ENCODE measurements at regions not wholly inside any gene's neighbourhood (a gene's known extent, or its start where the extent isn't known, plus 50 kb on each side); places are given as distances from the start of the nearest gene placed in this dataset.

DNA sequence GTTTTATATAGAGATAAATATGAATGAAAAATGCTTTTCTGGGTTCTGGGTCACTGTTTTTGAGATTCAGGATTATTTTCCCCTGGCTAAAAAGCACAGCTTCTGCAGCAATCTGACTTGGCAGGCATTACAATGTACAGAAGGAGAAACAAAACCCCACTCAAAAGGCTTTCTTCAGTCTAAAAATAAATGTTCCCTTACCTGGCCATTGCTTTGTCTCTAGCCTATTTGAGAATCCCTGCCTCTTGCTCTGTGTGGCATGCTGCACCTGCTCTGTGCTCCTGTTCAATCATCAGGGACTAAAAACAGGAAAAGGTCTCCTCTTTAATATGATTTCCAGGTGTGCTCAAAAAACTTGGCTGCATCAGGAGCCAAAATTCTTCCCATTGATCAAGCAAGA is 187.4 kb upstream of the STAC start:
- Histone ChIP-seq H3K36me3 (ENCODE audit: insufficient read depth, low read length) (no peaks in the 10 kb centered on the region), H3K27ac (ENCODE audit: low read length) (no peak overlapping the region), H3K4me2 (ENCODE audit: low read depth, low read length, poor library complexity, severe bottlenecking) (no peak overlapping the region), H3K27me3 (ENCODE audit: low read length) (no peaks in the 10 kb centered on the region), H3K4me1 (ENCODE audit: low read length) (no peaks in the 10 kb centered on the region), H3K9ac (ENCODE audit: low read length) (no peak overlapping the region), H2AFZ (ENCODE audit: low read length) (no peak overlapping the region), H3K4me3 (ENCODE audit: low read length) (no peak overlapping the region), H3K9me3 (ENCODE audit: low read length) (no peaks in the 10 kb centered on the region), H3K9me2 (replicated peaks; ENCODE audit: insufficient read depth, low read length) (no peaks in the 10 kb centered on the region), H3K79me2 (ENCODE audit: low read length) (no peaks in the 10 kb centered on the region), H4K20me1 (ENCODE audit: insufficient read depth, low read depth, low read length) (no peaks in the 10 kb centered on the region)
- DNase-seq, result no peak

DNA sequence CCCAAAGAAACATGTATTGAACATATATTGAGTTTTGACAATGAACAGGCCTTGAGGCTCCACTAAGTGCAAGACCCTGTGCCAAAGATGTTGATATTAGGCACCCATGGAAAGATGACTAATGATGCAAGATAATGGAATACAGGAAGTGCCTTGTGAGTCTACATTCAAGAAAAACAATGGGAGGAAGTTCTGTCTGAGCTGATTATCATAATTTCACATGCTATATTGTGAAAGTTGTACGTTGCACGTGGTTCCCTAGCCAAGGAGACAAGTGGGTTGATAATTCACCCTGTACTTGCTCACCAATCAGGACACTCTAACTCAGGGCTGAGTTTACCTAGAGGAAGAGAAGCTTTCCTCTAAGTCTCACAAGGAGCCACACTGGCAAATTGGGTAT is 186.9 kb upstream of the STAC start:
- no peak overlapping the region for H3K4me3 ChIP-seq (ENCODE audit: low read length)
- H3K4me1 ChIP-seq (ENCODE audit: low read length), result no peaks in the 10 kb centered on the region
- H3K79me2 ChIP-seq (ENCODE audit: low read length), result no peaks in the 10 kb centered on the region
- DNase-seq, result no peak
- H2AFZ ChIP-seq (ENCODE audit: low read length), result no peak overlapping the region
- no peaks in the 10 kb centered on the region for H3K9me3 ChIP-seq (ENCODE audit: low read length)
- H3K4me2 ChIP-seq (ENCODE audit: low read depth, low read length, poor library complexity, severe bottlenecking), result no peak overlapping the region
- no peak overlapping the region for H3K9ac ChIP-seq (ENCODE audit: low read length)
- no peaks in the 10 kb centered on the region for H3K36me3 ChIP-seq (ENCODE audit: insufficient read depth, low read length)
- no peaks in the 10 kb centered on the region for H3K27me3 ChIP-seq (ENCODE audit: low read length)
- H3K9me2 ChIP-seq (replicated peaks; ENCODE audit: insufficient read depth, low read length), result no peaks in the 10 kb centered on the region
- H3K27ac ChIP-seq (ENCODE audit: low read length), result no peak overlapping the region
- no peaks in the 10 kb centered on the region for H4K20me1 ChIP-seq (ENCODE audit: insufficient read depth, low read depth, low read length)

DNA sequence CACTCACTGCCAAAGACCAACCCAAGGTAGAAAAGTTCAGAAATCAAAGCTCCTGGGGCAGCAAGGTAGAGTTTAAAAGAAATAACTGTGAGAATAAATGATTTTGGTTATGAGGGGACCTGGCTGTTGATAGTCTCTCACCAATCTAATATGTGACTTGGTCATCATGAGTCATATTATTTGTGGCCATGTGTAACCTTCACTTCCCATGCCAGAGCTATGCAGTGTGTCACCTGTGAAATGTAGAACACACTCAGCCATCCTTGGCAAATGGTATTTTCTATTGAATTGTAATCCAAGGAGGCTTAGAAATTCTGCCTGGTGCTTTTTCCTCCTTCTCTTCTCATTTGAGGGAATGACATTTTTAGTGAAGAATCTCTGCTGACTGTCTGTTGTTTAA is 184.2 kb upstream of the STAC start:
- H3K27me3 ChIP-seq (ENCODE audit: low read length), result no peaks in the 10 kb centered on the region
- DNase-seq, result no peak

DNA sequence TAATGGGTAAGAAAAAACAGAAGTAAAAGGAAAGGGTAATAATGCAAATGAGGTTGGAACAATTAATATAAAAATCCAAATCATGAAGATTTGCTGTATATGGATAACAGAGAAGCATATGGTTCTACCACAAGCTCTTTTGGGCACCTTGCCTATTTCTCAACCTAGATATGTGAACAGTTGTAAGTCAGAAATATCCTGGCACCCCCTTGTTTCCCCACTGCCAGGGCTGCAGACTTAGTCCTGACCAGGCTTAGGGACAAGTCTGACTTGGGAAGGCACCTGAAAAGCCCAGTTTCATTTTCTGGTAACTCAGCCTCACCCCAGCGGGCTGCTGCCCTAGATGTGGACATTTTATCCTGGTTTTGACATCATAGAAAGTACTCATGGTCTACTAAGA is 183.2 kb upstream of the STAC start:
- H3K27me3 ChIP-seq (ENCODE audit: low read length), result no peaks in the 10 kb centered on the region
- no peak overlapping the region for H3K27ac ChIP-seq (ENCODE audit: low read length)
- no peaks in the 10 kb centered on the region for H4K20me1 ChIP-seq (ENCODE audit: insufficient read depth, low read depth, low read length)
- H3K4me1 ChIP-seq (ENCODE audit: low read length), result no peaks in the 10 kb centered on the region
- no peaks in the 10 kb centered on the region for H3K9me3 ChIP-seq (ENCODE audit: low read length)
- no peaks in the 10 kb centered on the region for H3K36me3 ChIP-seq (ENCODE audit: insufficient read depth, low read length)
- H3K4me3 ChIP-seq (ENCODE audit: low read length), result no peak overlapping the region
- no peaks in the 10 kb centered on the region for H3K79me2 ChIP-seq (ENCODE audit: low read length)
- no peaks in the 10 kb centered on the region for H3K9me2 ChIP-seq (replicated peaks; ENCODE audit: insufficient read depth, low read length)
- H3K9ac ChIP-seq (ENCODE audit: low read length), result no peak overlapping the region
- H3K4me2 ChIP-seq (ENCODE audit: low read depth, low read length, poor library complexity, severe bottlenecking), result no peak overlapping the region
- H2AFZ ChIP-seq (ENCODE audit: low read length), result no peak overlapping the region
- no peak for DNase-seq

More for the DNA sequence above, 184.2 kb upstream of the STAC start:
- H3K4me2 ChIP-seq (ENCODE audit: low read depth, low read length, poor library complexity, severe bottlenecking), result no peak overlapping the region
- no peak overlapping the region for H3K27ac ChIP-seq (ENCODE audit: low read length)
- no peak overlapping the region for H2AFZ ChIP-seq (ENCODE audit: low read length)
- H3K79me2 ChIP-seq (ENCODE audit: low read length), result no peaks in the 10 kb centered on the region
- H3K9me2 ChIP-seq (replicated peaks; ENCODE audit: insufficient read depth, low read length), result no peaks in the 10 kb centered on the region
- H3K9ac ChIP-seq (ENCODE audit: low read length), result no peak overlapping the region
- H3K9me3 ChIP-seq (ENCODE audit: low read length), result no peaks in the 10 kb centered on the region
- H4K20me1 ChIP-seq (ENCODE audit: insufficient read depth, low read depth, low read length), result no peaks in the 10 kb centered on the region
- no peaks in the 10 kb centered on the region for H3K36me3 ChIP-seq (ENCODE audit: insufficient read depth, low read length)
- no peaks in the 10 kb centered on the region for H3K4me1 ChIP-seq (ENCODE audit: low read length)
- no peak overlapping the region for H3K4me3 ChIP-seq (ENCODE audit: low read length)

DNA sequence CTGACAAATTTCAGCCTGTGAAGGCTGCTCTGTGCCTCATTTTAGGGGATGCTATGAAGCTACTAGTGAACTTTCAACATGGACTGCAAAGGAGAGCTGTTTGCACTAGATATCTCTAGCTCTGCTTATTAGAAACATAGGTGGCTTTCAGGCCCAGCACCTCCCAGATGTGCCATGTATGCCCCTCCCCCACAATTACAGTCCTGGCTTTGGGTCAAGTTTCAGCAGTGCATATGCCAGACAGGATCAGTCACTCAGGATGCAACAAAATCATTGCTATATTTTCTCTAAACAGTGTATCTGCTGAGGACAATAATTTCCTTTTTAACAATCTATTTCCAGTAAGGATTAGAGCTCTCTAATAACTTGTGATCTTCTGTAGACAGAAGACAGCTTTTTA is 178.8 kb upstream of the STAC start:
- H4K20me1 ChIP-seq (ENCODE audit: insufficient read depth, low read depth, low read length), result no peaks in the 10 kb centered on the region
- H3K27ac ChIP-seq (ENCODE audit: low read length), result no peak overlapping the region
- no peak for DNase-seq
- H3K79me2 ChIP-seq (ENCODE audit: low read length), result no peaks in the 10 kb centered on the region
- no peak overlapping the region for H3K9ac ChIP-seq (ENCODE audit: low read length)
- no peak overlapping the region for H3K4me2 ChIP-seq (ENCODE audit: low read depth, low read length, poor library complexity, severe bottlenecking)
- no peaks in the 10 kb centered on the region for H3K4me1 ChIP-seq (ENCODE audit: low read length)
- H2AFZ ChIP-seq (ENCODE audit: low read length), result no peak overlapping the region
- H3K9me3 ChIP-seq (ENCODE audit: low read length), result no peaks in the 10 kb centered on the region
- H3K36me3 ChIP-seq (ENCODE audit: insufficient read depth, low read length), result no peaks in the 10 kb centered on the region
- H3K4me3 ChIP-seq (ENCODE audit: low read length), result no peak overlapping the region
- no peaks in the 10 kb centered on the region for H3K27me3 ChIP-seq (ENCODE audit: low read length)
- no peaks in the 10 kb centered on the region for H3K9me2 ChIP-seq (replicated peaks; ENCODE audit: insufficient read depth, low read length)

DNA sequence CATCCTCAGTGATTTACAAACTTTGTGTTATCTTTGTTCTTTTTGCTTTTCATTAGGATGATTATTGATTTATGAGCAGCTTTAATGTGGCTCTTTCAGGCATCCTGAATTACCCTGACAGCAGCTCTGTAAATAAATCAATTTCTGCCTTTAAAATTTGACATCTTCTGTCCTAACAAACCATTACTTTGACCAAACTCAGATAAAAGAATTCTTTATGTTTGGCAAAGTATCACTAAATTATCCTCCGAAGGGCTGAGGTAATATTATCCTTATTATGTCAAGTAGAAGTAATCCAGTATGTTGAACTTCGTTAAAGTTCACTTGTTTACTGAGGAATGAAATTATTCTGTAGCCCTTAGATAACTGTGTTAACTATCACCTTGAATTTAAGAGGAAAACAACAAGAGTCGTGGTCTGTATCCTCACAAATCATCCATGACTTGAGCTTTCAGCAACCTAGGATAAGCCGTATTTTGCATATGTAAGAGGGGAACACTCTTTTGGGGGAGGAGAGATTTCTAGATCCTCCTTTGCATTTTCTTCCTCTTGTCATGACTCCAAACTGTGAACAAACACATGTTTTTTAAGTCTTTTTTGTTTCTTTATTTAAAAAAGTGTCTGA is 173.2 kb upstream of the STAC start:
- H3K9ac ChIP-seq (ENCODE audit: low read length), result no peak overlapping the region
- no peaks in the 10 kb centered on the region for H4K20me1 ChIP-seq (ENCODE audit: insufficient read depth, low read depth, low read length)
- H3K4me3 ChIP-seq (ENCODE audit: low read length), result no peak overlapping the region
- H3K9me3 ChIP-seq (ENCODE audit: low read length), result no peaks in the 10 kb centered on the region
- no peaks in the 10 kb centered on the region for H3K4me1 ChIP-seq (ENCODE audit: low read length)
- H3K27ac ChIP-seq (ENCODE audit: low read length), result no peak overlapping the region
- H3K27me3 ChIP-seq (ENCODE audit: low read length), result no peaks in the 10 kb centered on the region
- no peaks in the 10 kb centered on the region for H3K79me2 ChIP-seq (ENCODE audit: low read length)
- no peaks in the 10 kb centered on the region for H3K9me2 ChIP-seq (replicated peaks; ENCODE audit: insufficient read depth, low read length)
- H3K4me2 ChIP-seq (ENCODE audit: low read depth, low read length, poor library complexity, severe bottlenecking), result no peak overlapping the region
- H2AFZ ChIP-seq (ENCODE audit: low read length), result no peak overlapping the region
- no peak for DNase-seq
- H3K36me3 ChIP-seq (ENCODE audit: insufficient read depth, low read length), result no peaks in the 10 kb centered on the region

DNA sequence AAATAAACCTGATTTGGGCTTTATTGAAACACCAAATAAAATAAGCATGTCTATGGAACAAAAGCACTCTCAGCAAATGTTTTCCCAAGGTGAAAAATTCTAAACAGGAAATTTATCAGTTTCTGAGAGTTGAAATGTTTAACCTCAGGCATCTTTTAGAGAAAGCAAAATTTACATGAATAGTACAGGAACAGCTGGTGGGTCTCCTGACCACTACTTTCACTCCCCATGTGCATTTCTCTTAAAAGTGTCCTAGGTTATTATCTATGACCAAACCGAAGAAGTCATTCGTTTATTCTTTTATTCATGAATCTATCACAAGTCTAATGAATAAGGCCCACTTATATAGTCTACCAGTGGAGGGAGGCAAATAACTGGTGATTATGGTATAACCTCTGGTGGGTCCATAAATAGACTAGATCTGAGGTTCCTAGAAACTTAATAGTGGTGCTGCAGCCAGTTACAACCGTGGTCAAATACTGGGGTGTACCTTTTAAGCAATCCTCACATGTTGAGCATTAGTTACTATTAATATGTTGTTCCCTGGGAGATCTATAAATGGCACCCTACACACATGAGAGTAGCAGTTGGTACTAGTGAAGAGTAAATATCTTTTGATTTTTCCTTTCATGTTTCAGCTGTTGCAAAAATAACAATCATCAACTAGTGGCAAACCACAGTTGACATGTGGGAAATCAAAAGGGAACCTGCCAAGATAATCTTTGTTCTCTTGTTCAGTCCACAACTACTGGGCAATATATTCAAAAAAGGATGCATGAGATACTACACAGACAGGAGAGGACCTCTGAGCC is 169.3 kb upstream of the STAC start:
- H3K79me2 ChIP-seq (ENCODE audit: low read length), result no peaks in the 10 kb centered on the region
- H3K27me3 ChIP-seq (ENCODE audit: low read length), result no peaks in the 10 kb centered on the region
- H4K20me1 ChIP-seq (ENCODE audit: insufficient read depth, low read depth, low read length), result no peaks in the 10 kb centered on the region
- no peak overlapping the region for H3K27ac ChIP-seq (ENCODE audit: low read length)
- no peak for DNase-seq
- H3K9me3 ChIP-seq (ENCODE audit: low read length), result no peaks in the 10 kb centered on the region
- no peak overlapping the region for H3K4me2 ChIP-seq (ENCODE audit: low read depth, low read length, poor library complexity, severe bottlenecking)
- no peaks in the 10 kb centered on the region for H3K36me3 ChIP-seq (ENCODE audit: insufficient read depth, low read length)
- H3K4me1 ChIP-seq (ENCODE audit: low read length), result no peaks in the 10 kb centered on the region
- no peaks in the 10 kb centered on the region for H3K9me2 ChIP-seq (replicated peaks; ENCODE audit: insufficient read depth, low read length)
- no peak overlapping the region for H3K9ac ChIP-seq (ENCODE audit: low read length)
- H3K4me3 ChIP-seq (ENCODE audit: low read length), result no peak overlapping the region
- H2AFZ ChIP-seq (ENCODE audit: low read length), result no peak overlapping the region

DNA sequence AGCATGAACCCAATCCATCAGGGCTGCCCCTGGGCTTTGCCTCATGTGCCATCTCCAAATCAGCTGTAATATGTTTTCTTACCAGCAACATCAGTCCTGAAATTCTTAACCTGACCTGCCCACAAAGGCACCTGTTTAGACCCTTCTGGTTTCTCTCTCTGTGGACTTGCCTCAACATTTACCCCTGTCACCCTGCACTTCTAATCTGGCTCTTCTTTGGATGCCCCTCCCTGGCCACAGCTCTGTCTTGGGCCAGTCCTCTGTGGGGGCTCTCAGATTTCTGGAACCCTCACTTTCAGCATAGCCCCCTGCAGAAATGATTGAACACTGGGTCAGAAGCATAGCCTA is 168.7 kb upstream of the STAC start:
- H3K9me2 ChIP-seq (replicated peaks; ENCODE audit: insufficient read depth, low read length), result no peaks in the 10 kb centered on the region
- no peak overlapping the region for H3K4me3 ChIP-seq (ENCODE audit: low read length)
- no peak overlapping the region for H3K4me2 ChIP-seq (ENCODE audit: low read depth, low read length, poor library complexity, severe bottlenecking)
- no peak overlapping the region for H3K9ac ChIP-seq (ENCODE audit: low read length)
- no peaks in the 10 kb centered on the region for H3K79me2 ChIP-seq (ENCODE audit: low read length)
- H3K27ac ChIP-seq (ENCODE audit: low read length), result no peak overlapping the region
- H2AFZ ChIP-seq (ENCODE audit: low read length), result no peak overlapping the region
- no peaks in the 10 kb centered on the region for H3K36me3 ChIP-seq (ENCODE audit: insufficient read depth, low read length)
- DNase-seq, result no peak
- H3K27me3 ChIP-seq (ENCODE audit: low read length), result no peaks in the 10 kb centered on the region
- H3K4me1 ChIP-seq (ENCODE audit: low read length), result no peaks in the 10 kb centered on the region
- H4K20me1 ChIP-seq (ENCODE audit: insufficient read depth, low read depth, low read length), result no peaks in the 10 kb centered on the region
- H3K9me3 ChIP-seq (ENCODE audit: low read length), result no peaks in the 10 kb centered on the region

Measured in Karpas-422 (cell line).